ENCODE measurements at regions not wholly inside any gene's neighbourhood (a gene's known extent, or its start where the extent isn't known, plus 50 kb on each side); places are given as distances from the start of the nearest gene placed in this dataset.

GRCh38 chrX:14083783-14084182 is 54.1 kb upstream of the GEMIN8 start:
- H3K4me1 ChIP-seq (ENCODE audit: control insufficient read depth, insufficient read depth, low read length): no peaks in the 10 kb centered on the region

More at GRCh38 chrX:14083783-14084182, 54.1 kb upstream of the GEMIN8 start:
- no peaks in the 10 kb centered on the region for H3K9me3 ChIP-seq (replicated peaks; ENCODE audit: control insufficient read depth, insufficient read depth, low read length)
- no peak overlapping the region for H3K27ac ChIP-seq (ENCODE audit: control insufficient read depth, insufficient read depth)
- BruUV-seq (replicated peaks): no TSS peak
- no peak overlapping the region for H2AFZ ChIP-seq (ENCODE audit: control insufficient read depth, low read depth, low read length)
- no peaks in the 10 kb centered on the region for H4K20me1 ChIP-seq (ENCODE audit: control insufficient read depth, insufficient read depth)
- ATAC-seq (no peak), DNase-seq (ENCODE audit: low read depth, low spot score) (no peak), FAIRE-seq (no peak)
- ChIA-PET CTCF (no interaction called here), SMC1A (ENCODE audit: uncharacterized antibody, unreplicated experiment) (no interaction called here), RAD21 (ENCODE audit: unreplicated experiment) (no interaction called here), POLR2A (no interaction called here)
- no peaks in the 10 kb centered on the region for H3K36me3 ChIP-seq (ENCODE audit: control insufficient read depth in 2 of 2, insufficient read depth in 2 of 2, low read length in 1 of 2)
- TF ChIP-seq SPI1 (IDR thresholded peaks at IDR 0.05; ENCODE audit: borderline replicate concordance, insufficient read depth, low read depth, low read length): no peak
- no peak for TF ChIP-seq SMC3 (IDR thresholded peaks at IDR 0.05; ENCODE audit: borderline replicate concordance, low read length)
- no peak for TF ChIP-seq SIN3A (IDR thresholded peaks at IDR 0.05; ENCODE audit: low read depth, low read length)
- TF ChIP-seq EP300 (IDR thresholded peaks at IDR 0.05; ENCODE audit: borderline replicate concordance in 1 of 2, control insufficient read depth in 1 of 2, low read depth in 2 of 2, low read length in 2 of 2): no peak
- TF ChIP-seq FOXM1 (IDR thresholded peaks at IDR 0.05; ENCODE audit: low read depth, low read length): no peak
- TF ChIP-seq HCFC1 (IDR thresholded peaks at IDR 0.05; ENCODE audit: low read length): no peak
- no peak for TF ChIP-seq ESRRA (IDR thresholded peaks at IDR 0.05; ENCODE audit: low read length)
- TF ChIP-seq RAD51 (IDR thresholded peaks at IDR 0.05): no peak
- TF ChIP-seq STAT1 (conservative IDR thresholded peaks at IDR 0.05): no peak
- TF ChIP-seq CREM (IDR thresholded peaks at IDR 0.05; ENCODE audit: low read depth): no peak
- no peak for TF ChIP-seq SREBF1 (IDR thresholded peaks at IDR 0.05; ENCODE audit: low read length)
- TF ChIP-seq, protein P1, sequence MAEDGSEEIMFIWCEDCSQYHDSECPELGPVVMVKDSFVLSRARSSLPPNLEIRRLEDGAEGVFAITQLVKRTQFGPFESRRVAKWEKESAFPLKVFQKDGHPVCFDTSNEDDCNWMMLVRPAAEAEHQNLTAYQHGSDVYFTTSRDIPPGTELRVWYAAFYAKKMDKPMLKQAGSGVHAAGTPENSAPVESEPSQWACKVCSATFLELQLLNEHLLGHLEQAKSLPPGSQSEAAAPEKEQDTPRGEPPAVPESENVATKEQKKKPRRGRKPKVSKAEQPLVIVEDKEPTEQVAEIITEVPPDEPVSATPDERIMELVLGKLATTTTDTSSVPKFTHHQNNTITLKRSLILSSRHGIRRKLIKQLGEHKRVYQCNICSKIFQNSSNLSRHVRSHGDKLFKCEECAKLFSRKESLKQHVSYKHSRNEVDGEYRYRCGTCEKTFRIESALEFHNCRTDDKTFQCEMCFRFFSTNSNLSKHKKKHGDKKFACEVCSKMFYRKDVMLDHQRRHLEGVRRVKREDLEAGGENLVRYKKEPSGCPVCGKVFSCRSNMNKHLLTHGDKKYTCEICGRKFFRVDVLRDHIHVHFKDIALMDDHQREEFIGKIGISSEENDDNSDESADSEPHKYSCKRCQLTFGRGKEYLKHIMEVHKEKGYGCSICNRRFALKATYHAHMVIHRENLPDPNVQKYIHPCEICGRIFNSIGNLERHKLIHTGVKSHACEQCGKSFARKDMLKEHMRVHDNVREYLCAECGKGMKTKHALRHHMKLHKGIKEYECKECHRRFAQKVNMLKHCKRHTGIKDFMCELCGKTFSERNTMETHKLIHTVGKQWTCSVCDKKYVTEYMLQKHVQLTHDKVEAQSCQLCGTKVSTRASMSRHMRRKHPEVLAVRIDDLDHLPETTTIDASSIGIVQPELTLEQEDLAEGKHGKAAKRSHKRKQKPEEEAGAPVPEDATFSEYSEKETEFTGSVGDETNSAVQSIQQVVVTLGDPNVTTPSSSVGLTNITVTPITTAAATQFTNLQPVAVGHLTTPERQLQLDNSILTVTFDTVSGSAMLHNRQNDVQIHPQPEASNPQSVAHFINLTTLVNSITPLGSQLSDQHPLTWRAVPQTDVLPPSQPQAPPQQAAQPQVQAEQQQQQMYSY (CRISPR knock-in tag; IDR thresholded peaks at IDR 0.05): no peak
- TF ChIP-seq POLR2AphosphoS2 (IDR thresholded peaks at IDR 0.05; ENCODE audit: low read depth, low read length): no peak
- TF ChIP-seq, protein P2, sequence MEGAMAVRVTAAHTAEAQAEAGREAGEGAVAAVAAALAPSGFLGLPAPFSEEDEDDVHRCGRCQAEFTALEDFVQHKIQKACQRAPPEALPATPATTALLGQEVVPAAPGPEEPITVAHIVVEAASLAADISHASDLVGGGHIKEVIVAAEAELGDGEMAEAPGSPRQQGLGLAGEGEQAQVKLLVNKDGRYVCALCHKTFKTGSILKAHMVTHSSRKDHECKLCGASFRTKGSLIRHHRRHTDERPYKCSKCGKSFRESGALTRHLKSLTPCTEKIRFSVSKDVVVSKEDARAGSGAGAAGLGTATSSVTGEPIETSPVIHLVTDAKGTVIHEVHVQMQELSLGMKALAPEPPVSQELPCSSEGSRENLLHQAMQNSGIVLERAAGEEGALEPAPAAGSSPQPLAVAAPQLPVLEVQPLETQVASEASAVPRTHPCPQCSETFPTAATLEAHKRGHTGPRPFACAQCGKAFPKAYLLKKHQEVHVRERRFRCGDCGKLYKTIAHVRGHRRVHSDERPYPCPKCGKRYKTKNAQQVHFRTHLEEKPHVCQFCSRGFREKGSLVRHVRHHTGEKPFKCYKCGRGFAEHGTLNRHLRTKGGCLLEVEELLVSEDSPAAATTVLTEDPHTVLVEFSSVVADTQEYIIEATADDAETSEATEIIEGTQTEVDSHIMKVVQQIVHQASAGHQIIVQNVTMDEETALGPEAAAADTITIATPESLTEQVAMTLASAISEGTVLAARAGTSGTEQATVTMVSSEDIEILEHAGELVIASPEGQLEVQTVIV (IDR thresholded peaks at IDR 0.05; ENCODE audit: borderline replicate concordance, partially characterized antibody): no peak
- no peak for TF ChIP-seq YY1 (IDR thresholded peaks at IDR 0.05; ENCODE audit: low read depth, low read length)
- TF ChIP-seq IRF3 (IDR thresholded peaks at IDR 0.05): no peak
- no peak for TF ChIP-seq RFX5 (IDR thresholded peaks at IDR 0.05; ENCODE audit: low read depth, low read length)
- TF ChIP-seq NBN (IDR thresholded peaks at IDR 0.05): no peak
- H3K79me2 ChIP-seq (ENCODE audit: control insufficient read depth, insufficient read depth, low read length): no peaks in the 10 kb centered on the region
- H3K27me3 ChIP-seq (replicated peaks in 1 of 2; ENCODE audit: control insufficient read depth in 2 of 2, insufficient read depth in 2 of 2, low read length in 1 of 2): no peaks in the 10 kb centered on the region; a peak in 1 of 4 replicates
- H3K4me2 ChIP-seq (ENCODE audit: control insufficient read depth, insufficient read depth): no peak overlapping the region
- intact Hi-C loops (cut with micrococcal nuclease; ENCODE audit: unreplicated experiment): no loop called here
- no peak overlapping the region for H3K9ac ChIP-seq (ENCODE audit: control insufficient read depth, insufficient read depth, low read length)
- H3K4me3 ChIP-seq: no peak overlapping the region
- in situ Hi-C loops (cut with MboI): no loop called here

All from GM12878 (cell line).